ENCODE measurements at regions not wholly inside any gene's neighbourhood (a gene's known extent, or its start where the extent isn't known, plus 50 kb on each side); places are given as distances from the start of the nearest gene placed in this dataset.

- Histone ChIP-seq H2BK12ac (ENCODE audit: low read depth, low read length) (no peak overlapping the region), H3K27me3 (replicated peaks in 1 of 4; ENCODE audit: control insufficient read depth in 3 of 4, extremely low read depth in 1 of 4, insufficient read depth in 3 of 4, low read length in 3 of 4) (no peaks in the 10 kb centered on the region), H3K27ac (ENCODE audit: low read depth, low read length) (no peak overlapping the region), H4K8ac (ENCODE audit: extremely low read depth, insufficient read depth, low read length) (no peak overlapping the region), H3K4me1 (replicated peaks in 1 of 4; ENCODE audit: control insufficient read depth in 3 of 4, insufficient read depth in 4 of 4, low read length in 3 of 4) (no peaks in the 10 kb centered on the region), H2BK15ac (ENCODE audit: low read length) (no peak overlapping the region), H3K4me3 (ENCODE audit: extremely low read depth in 1 of 4, insufficient read depth in 2 of 4, low read depth in 3 of 4, low read length in 4 of 4) (no peak overlapping the region), H3K23me2 (ENCODE audit: low read depth, low read length) (no peaks in the 10 kb centered on the region), H2BK120ac (replicated peaks; ENCODE audit: low read depth, low read length) (no peak overlapping the region), H3K79me2 (ENCODE audit: control insufficient read depth in 1 of 2, insufficient read depth in 2 of 2, low read length in 2 of 2) (no peaks in the 10 kb centered on the region), H3K56ac (replicated peaks; ENCODE audit: insufficient read length, low read depth, low read length) (no peak overlapping the region), H3K79me1 (ENCODE audit: low read depth, low read length) (no peaks in the 10 kb centered on the region), H3K4me2 (ENCODE audit: insufficient read depth in 1 of 2, low read depth in 2 of 2, low read length in 2 of 2) (no peak overlapping the region), H4K91ac (replicated peaks; ENCODE audit: insufficient read length, low read length) (no peak overlapping the region), H3K18ac (ENCODE audit: extremely low read depth, low read length) (no peak overlapping the region), H3K4ac (replicated peaks; ENCODE audit: insufficient read length, low read depth, low read length) (no peak overlapping the region), H4K20me1 (replicated peaks in 1 of 2; ENCODE audit: control insufficient read depth in 1 of 2, insufficient read depth in 2 of 2, low read length in 2 of 2) (no peaks in the 10 kb centered on the region), H2AK5ac (ENCODE audit: low read depth, low read length) (no peak overlapping the region), H3K14ac (ENCODE audit: insufficient read length) (no peak overlapping the region), H2AFZ (ENCODE audit: low read length) (no peak overlapping the region), H3K23ac (ENCODE audit: insufficient read length) (no peak overlapping the region), H2BK20ac (ENCODE audit: low read length) (no peak overlapping the region), H3K36me3 (ENCODE audit: control insufficient read depth in 2 of 4, insufficient read depth in 4 of 4, low read length in 3 of 4) (no peaks in the 10 kb centered on the region), H4K5ac (ENCODE audit: insufficient read length, low read depth, low read length) (no peak overlapping the region), H2BK5ac (ENCODE audit: low read depth, low read length) (no peak overlapping the region), H3K9me3 (ENCODE audit: insufficient read depth in 2 of 2, low read depth in 1 of 2, low read length in 1 of 2) (no peaks in the 10 kb centered on the region), H3K9ac (replicated peaks in 1 of 4; ENCODE audit: extremely low read depth in 1 of 4, low read depth in 3 of 4, low read length in 3 of 4) (no peak overlapping the region)
- WGBS, 2 experiments (ENCODE audit: extremely low coverage in 1 of 2, insufficient coverage in 1 of 2, insufficient read length in 1 of 2, insufficient replicate concordance in 2 of 2, low coverage in 1 of 2, low lambda C conversion rate in 2 of 2, missing lambda C conversion rate in 1 of 2): 91% methylated on average over 2 of the region's 2 CpGs; no CpG with 5 or more reads in 1 of the 2 experiments
- ChIA-PET CTCF (ENCODE audit: partially characterized antibody) (no interaction called here), POLR2A (ENCODE audit: partially characterized antibody) (no interaction called here)
- TF ChIP-seq CHD1 (IDR thresholded peaks at IDR 0.05; ENCODE audit: low read depth, low read length): no peak
- TF ChIP-seq GTF2F1 (IDR thresholded peaks at IDR 0.05; ENCODE audit: borderline replicate concordance, low read depth, low read length): no peak
- TF ChIP-seq BACH1 (IDR thresholded peaks at IDR 0.05; ENCODE audit: low read length): no peak
- no peak for TF ChIP-seq TAF7 (optimal IDR thresholded peaks at IDR 0.05; ENCODE audit: borderline replicate concordance, low read depth, low read length)
- no peak for TF ChIP-seq ATF3 (IDR thresholded peaks at IDR 0.05; ENCODE audit: insufficient read depth, low read depth, low read length)
- TF ChIP-seq RXRA (IDR thresholded peaks at IDR 0.05; ENCODE audit: insufficient read depth, low read depth, low read length): no peak
- no peak for TF ChIP-seq SIX5 (IDR thresholded peaks at IDR 0.05; ENCODE audit: low read depth, low read length)
- no peak for TF ChIP-seq SP4 (IDR thresholded peaks at IDR 0.05; ENCODE audit: low read length)
- no peak for TF ChIP-seq RFX5 (IDR thresholded peaks at IDR 0.05; ENCODE audit: borderline replicate concordance, low read depth, low read length)
- TF ChIP-seq EGR1 (IDR thresholded peaks at IDR 0.05; ENCODE audit: borderline replicate concordance, low read depth, low read length): no peak
- no peak for TF ChIP-seq NRF1 (IDR thresholded peaks at IDR 0.05; ENCODE audit: low read depth, low read length)
- no peak for TF ChIP-seq TCF12 (IDR thresholded peaks at IDR 0.05; ENCODE audit: low read depth, low read length)
- TF ChIP-seq HDAC6 (IDR thresholded peaks at IDR 0.05; ENCODE audit: low read depth, low read length): no peak
- FAIRE-seq: no peak
- DNase-seq (ENCODE audit: low read depth in 1 of 2, low spot score in 2 of 2): no peak
Measured at GRCh38 chr12:83220774-83221173, 534.1 kb downstream of the TMTC2 start.

Data from H1 (cell line).